DOHH2 (cell line): ENCODE measurements at regions not wholly inside any gene's neighbourhood (a gene's known extent, or its start where the extent isn't known, plus 50 kb on each side); places are given as distances from the start of the nearest gene placed in this dataset.

Experiments
- H3F3A ChIP-seq: fragments of 200-600 bp; sonication (generic), shearing (Covaris generic); 2 replicates; pipeline ENCODE4 v1.6.0; 2016; ENCODE audit warnings: antibody characterized with exemption, mild to moderate bottlenecking; ENCODE audit not compliant: control insufficient read depth, insufficient read depth
- H3K27ac ChIP-seq: fragments of 200-600 bp; sonication (generic); 2 replicates; pipeline ENCODE4 v1.5.1; 2014; ENCODE audit warnings: low read depth, mild to moderate bottlenecking, low read length, moderate library complexity
- H3K27me3 ChIP-seq: fragments of 200-600 bp; sonication (generic); 2 replicates; pipeline ENCODE4 v1.6.1; 2014; ENCODE audit warnings: mild to moderate bottlenecking, low read length, mixed read lengths; ENCODE audit not compliant: control insufficient read depth
- H3K36me3 ChIP-seq: fragments of 200-600 bp; sonication (generic); 2 replicates; pipeline ENCODE4 v1.6.1; 2014; ENCODE audit warnings: mild to moderate bottlenecking, low read length, moderate library complexity, mixed read lengths; ENCODE audit not compliant: control insufficient read depth
- H3K4me1 ChIP-seq: fragments of 200-600 bp; sonication (generic); 2 replicates; pipeline ENCODE4 v1.6.1; 2014; ENCODE audit warnings: mild to moderate bottlenecking, low read length, mixed read lengths; ENCODE audit not compliant: control insufficient read depth
- H3K4me2 ChIP-seq: fragments of 200-600 bp; sonication (generic); 2 replicates; pipeline ENCODE4 v1.6.0; 2014; ENCODE audit warnings: mild to moderate bottlenecking, low read length, moderate library complexity
- H3K4me3 ChIP-seq: fragments of 200-600 bp; sonication (generic); 2 replicates; pipeline ENCODE4 v1.5.1; 2014; ENCODE audit warnings: mild to moderate bottlenecking, low read length, mixed read lengths
- H3K79me2 ChIP-seq: fragments of 200-600 bp; sonication (generic); 2 replicates; pipeline ENCODE4 v1.6.1; 2014; ENCODE audit warnings: mild to moderate bottlenecking, low read length, mixed read lengths; ENCODE audit not compliant: control insufficient read depth
- H3K9me2 ChIP-seq: fragments of 200-600 bp; sonication (generic); replicated peaks from 2 replicates; pipeline ENCODE4 v1.6.1; 2014; ENCODE audit warnings: mild to moderate bottlenecking, low read length, mixed read lengths; ENCODE audit not compliant: control insufficient read depth
- H3K9me3 ChIP-seq: fragments of 200-600 bp; sonication (generic); 2 replicates; pipeline ENCODE4 v1.6.1; 2014; ENCODE audit warnings: antibody characterized with exemption, low read length, mixed read lengths; ENCODE audit not compliant: control insufficient read depth, insufficient read depth
- H4K20me1 ChIP-seq: fragments of 200-600 bp; sonication (generic); 2 replicates; pipeline ENCODE4 v1.6.0; 2014; ENCODE audit warnings: low read depth, mild to moderate bottlenecking, antibody characterized with exemption, low read length, moderate library complexity; ENCODE audit not compliant: control insufficient read depth, insufficient read depth
- EZH2phosphoT487 ChIP-seq: fragments of 200-600 bp; sonication (generic); IDR thresholded peaks from 2 replicates; pipeline ENCODE4 v1.6.1; 2017; ENCODE audit warnings: borderline replicate concordance, mild to moderate bottlenecking, antibody characterized with exemption, low read length, moderate library complexity, mixed read lengths
- TF ChIP-seq, protein P1 (sequence below): fragments of 200-600 bp; sonication (generic); IDR thresholded peaks from one replicate; pipeline ENCODE4 v1.5.1; 2014; ENCODE audit warnings: antibody characterized with exemption, mild to moderate bottlenecking, low read depth, low read length; ENCODE audit not compliant: poor library complexity, severe bottlenecking

DNA sequence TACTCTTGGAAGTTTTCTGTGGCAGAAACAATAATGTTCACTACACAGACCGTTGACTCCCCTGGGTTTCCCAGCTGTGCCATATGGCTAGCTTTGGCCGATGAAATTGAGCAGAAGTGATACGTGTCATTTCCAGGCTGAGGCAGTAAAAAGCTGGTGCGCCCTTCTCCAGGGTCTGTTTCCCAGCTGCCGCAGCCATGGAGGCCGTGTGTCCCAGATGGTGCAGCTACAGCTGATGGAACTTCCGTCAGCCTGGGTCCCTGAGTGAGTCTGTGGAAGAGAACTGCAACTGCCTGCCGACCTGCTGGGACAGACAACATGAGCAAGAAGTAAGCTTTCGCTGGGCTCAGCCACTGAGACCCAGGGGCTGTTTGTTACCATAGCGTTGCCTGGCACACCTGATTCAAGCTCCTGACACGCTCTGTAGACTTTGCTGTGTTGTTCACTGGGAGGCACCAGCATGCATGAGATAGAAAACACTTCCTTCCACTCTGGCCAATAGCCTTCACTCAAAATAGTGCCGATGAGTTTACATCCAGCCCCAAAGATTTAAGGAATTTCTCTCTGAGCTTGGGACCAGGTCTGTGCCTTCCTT lies 116.3 kb upstream of the SLC25A33 start:
- Histone ChIP-seq H3K4me2 (peak overlapping the region; percentile 82), H3K9me2 (no peaks in the 10 kb centered on the region), H3K79me2 (peaks cover 3% of the 10 kb centered on the region), H3F3A (peaks cover 67% of the 10 kb centered on the region), H3K27ac (peak overlapping the region; percentile 96), H3K9me3 (no peaks in the 10 kb centered on the region), H3K36me3 (no peaks in the 10 kb centered on the region), H3K27me3 (no peaks in the 10 kb centered on the region), H3K4me1 (peaks cover 98% of the 10 kb centered on the region), H4K20me1 (no peaks in the 10 kb centered on the region), H3K4me3 (peak overlapping the region; percentile 64)
- TF ChIP-seq, protein P1, sequence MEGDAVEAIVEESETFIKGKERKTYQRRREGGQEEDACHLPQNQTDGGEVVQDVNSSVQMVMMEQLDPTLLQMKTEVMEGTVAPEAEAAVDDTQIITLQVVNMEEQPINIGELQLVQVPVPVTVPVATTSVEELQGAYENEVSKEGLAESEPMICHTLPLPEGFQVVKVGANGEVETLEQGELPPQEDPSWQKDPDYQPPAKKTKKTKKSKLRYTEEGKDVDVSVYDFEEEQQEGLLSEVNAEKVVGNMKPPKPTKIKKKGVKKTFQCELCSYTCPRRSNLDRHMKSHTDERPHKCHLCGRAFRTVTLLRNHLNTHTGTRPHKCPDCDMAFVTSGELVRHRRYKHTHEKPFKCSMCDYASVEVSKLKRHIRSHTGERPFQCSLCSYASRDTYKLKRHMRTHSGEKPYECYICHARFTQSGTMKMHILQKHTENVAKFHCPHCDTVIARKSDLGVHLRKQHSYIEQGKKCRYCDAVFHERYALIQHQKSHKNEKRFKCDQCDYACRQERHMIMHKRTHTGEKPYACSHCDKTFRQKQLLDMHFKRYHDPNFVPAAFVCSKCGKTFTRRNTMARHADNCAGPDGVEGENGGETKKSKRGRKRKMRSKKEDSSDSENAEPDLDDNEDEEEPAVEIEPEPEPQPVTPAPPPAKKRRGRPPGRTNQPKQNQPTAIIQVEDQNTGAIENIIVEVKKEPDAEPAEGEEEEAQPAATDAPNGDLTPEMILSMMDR: no peak
- TF ChIP-seq EZH2phosphoT487: no peak

DNA sequence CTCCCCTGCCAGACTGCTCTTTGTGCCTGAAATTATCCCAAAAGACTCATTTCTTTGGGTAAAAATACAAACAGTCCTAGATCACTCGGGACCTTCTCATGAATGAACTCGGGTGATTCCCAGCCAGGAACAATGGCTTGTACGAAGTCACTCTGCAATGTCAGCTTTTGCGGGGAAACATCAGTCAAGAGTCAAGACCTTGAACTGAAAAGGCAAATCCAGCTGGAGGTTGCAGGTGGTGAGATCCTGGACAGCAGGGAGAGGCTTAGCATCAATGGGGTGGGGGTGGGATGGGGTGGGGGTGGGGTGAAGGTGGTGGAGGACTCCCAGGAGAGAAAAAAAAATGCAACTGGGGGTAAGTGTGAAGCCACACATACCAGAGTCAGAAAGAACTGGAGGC lies 115.0 kb upstream of the SLC25A33 start:
- H4K20me1 ChIP-seq: no peaks in the 10 kb centered on the region

DNA sequence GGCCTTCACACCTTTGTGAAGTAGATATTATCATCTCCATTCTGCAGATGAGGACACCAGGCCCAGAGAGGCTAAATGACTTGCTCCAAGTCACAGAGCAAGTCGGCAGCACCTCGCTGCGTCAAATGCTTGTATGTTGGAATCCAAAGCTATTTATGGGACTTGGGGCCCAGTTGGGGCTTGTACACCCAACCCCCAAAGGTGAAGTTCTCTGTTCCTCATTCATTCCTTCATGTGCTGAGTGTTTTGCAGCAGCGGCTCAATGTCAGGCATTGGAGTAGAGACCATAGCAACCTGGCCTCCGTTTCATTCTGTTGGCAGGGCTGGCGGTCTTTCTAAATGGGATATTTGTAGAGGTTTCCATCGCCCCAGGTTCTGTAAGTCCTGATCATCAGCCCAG lies 113.4 kb upstream of the SLC25A33 start:
- Histone ChIP-seq H3K4me1 (peaks cover 89% of the 10 kb centered on the region), H3K9me3 (no peaks in the 10 kb centered on the region), H4K20me1 (no peaks in the 10 kb centered on the region), H3K27ac (peak overlapping the region; percentile 96), H3F3A (peaks cover 60% of the 10 kb centered on the region), H3K4me3 (peak overlapping the region; percentile 64), H3K79me2 (0 out of 2 replicates have a peak, but pooled peaks cover 4% of the 10 kb centered on the region), H3K9me2 (no peaks in the 10 kb centered on the region), H3K27me3 (no peaks in the 10 kb centered on the region), H3K36me3 (no peaks in the 10 kb centered on the region), H3K4me2 (peak overlapping the region; percentile 82)
- TF ChIP-seq, protein P1: no peak
- no peak for TF ChIP-seq EZH2phosphoT487

More for the DNA sequence above, 115.0 kb upstream of the SLC25A33 start:
- 0 out of 2 replicates have a peak, but pooled peaks cover 4% of the 10 kb centered on the region for H3K79me2 ChIP-seq
- peak overlapping the region; percentile 64 for H3K4me3 ChIP-seq
- no peaks in the 10 kb centered on the region for H3K36me3 ChIP-seq
- peak overlapping the region; percentile 82 for H3K4me2 ChIP-seq
- peaks cover 71% of the 10 kb centered on the region for H3F3A ChIP-seq
- no peaks in the 10 kb centered on the region for H3K9me3 ChIP-seq
- H3K9me2 ChIP-seq: no peaks in the 10 kb centered on the region
- TF ChIP-seq, protein P1: no peak
- TF ChIP-seq EZH2phosphoT487: no peak
- H3K4me1 ChIP-seq: peaks cover 96% of the 10 kb centered on the region
- H3K27me3 ChIP-seq: no peaks in the 10 kb centered on the region
- H3K27ac ChIP-seq: peak overlapping the region; percentile 96
